HG03103 (cell line): ENCODE measurements at regions not wholly inside any gene's neighbourhood (a gene's known extent, or its start where the extent isn't known, plus 50 kb on each side); places are given as distances from the start of the nearest gene placed in this dataset.

Source experiments
- ATAC-seq: cut with Tn5 transposase; IDR thresholded peaks from one replicate; pipeline ENCODE4 v1.9.1; 2021; ENCODE audit warnings: low read depth; ENCODE audit not compliant: unreplicated experiment

DNA sequence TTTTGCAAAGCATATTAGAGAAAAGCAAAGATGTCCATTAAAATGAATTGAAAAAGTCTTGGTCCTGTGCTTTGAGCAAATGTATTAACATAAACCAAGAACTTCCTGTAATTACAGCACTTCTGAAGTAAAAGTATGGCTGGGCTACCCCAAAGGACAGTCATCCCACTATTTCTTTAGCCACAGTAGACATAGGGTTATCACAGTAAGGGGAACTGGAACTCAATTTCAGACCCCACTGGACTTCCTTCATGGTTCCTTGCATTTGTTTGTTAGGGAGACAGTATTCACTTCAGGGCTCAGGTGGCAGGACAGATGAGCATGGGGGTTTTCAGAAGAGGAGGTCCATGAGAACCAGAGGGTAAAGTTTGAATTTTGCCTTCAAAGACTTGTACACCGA, 203.1 kb upstream of the PDE1C start:
- ATAC-seq = no peak

DNA sequence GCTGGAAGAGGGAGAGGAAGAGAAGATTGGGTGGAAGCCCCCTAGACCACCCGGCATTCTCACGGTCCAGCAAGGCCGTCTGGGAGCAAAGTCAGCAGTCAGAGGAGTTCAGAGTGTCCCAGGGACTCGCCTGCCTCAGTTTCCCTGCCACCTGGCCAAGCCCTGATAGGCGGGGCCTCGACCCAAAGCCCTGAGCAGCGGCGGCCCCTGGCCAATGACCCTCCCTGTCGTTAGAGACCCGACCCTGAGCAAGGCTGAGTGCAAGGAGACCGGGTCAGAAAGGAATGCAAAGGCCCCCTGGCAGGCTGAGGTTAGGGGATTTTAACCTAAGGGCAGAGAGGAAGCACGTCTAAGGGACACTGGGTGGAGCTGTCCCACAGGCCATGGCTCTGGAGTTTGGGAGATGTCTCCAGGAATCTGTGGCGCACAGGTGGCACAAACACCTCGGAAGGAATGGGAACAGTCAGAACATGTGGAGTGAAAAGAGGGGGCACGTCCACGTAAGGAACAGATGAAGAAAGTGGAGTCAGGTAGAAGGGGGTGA, 196.8 kb upstream of the PDE1C start:
- ATAC-seq = no peak

DNA sequence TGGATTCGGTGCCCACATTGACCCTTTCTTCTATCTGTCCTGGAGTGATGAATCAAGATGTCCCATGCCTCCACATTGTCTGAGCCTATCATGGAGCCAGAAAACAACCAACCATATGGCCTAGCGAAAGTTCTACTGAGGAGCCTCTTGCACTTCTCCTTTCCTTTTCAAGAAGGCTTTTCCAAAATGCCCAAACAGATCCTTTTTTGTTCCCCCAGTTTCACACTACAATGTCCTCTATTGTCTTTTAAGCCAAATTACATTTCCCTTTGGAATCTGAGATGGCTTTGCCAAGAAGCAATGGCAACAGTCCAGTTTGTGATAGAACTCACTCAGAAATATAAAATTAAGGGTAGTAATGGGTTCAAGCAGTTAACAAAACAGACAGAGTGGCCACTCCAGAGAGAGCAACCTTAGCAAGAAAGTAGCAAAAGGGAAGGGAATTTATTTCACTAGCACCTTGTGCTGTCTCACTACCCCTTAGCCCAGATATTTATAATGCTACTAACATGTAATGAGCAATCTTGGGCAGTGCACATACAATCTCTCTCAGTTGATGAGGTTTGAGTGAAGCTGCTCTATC, 194.6 kb upstream of the PDE1C start:
- ATAC-seq = no peak

DNA sequence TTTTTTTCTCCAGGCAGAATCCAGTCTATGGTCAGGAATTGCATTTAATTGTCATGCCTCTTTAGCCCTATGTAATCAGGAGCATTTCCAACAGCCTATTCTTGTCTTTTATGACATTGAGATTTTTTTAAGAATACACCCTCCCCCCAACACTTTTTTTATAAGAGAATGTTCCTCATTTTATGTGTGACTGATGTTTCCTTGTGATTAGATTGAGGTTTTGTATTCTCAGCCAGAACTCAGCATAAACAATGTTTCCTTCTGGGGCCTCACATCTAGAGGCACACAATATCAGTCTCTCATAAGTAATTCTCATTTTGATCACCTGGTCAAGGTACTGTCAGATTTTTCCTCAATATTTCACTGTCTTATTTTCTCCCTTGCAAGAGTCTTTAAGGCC, 193.4 kb upstream of the PDE1C start:
- ATAC-seq = no peak

DNA sequence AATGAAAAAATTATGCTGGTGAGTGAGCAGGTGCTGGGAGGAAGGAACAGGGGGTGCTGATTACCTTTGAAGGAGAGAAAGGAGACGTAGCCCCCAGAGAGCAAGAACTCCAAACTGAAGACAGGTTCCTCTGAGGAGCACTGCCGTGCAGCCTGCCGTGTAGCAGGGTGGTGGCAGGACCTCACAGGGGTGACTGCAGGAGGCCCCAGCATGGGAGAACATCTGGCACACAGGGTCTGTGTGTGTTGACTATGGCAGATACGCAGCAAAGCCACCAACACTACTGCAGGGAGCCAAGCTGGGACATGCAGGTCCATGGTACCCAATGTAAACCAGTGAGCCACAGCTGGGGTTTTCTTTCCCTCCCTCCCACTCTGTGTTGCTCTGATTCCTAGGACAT, 192.1 kb upstream of the PDE1C start:
- ATAC-seq = no peak

DNA sequence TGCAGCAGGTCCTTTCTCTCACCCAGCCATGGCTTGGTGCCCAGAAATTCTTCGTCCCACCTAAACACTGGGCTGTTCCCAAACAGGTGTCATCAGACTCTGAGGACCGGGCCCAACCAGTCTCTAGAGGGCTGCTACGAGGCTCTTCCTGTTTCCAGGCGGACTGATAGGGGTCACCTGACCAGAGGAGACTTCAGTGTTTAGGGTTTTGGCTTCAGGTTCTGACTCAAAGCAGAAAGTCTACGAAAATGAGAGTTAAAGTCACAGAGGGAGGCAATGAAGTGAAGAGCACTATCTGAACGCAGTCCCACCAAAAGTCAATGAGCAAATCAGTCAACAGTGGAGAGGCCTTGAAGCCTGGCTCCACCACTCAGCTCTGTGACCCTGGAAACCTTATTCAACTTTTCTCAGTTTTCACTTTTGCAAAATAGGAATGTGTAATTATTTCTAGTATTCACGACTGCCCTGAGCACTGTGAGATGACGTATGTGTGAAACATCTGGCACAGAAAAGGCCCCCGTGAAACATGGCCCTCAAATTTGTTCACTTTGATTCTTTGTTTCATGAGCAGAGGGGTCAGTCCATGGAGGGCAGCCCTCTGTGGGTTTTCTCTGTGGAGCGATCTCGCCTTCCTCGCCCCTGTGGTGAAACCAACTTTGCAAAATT, 189.9 kb upstream of the PDE1C start:
- peak; percentile 91 for ATAC-seq

DNA sequence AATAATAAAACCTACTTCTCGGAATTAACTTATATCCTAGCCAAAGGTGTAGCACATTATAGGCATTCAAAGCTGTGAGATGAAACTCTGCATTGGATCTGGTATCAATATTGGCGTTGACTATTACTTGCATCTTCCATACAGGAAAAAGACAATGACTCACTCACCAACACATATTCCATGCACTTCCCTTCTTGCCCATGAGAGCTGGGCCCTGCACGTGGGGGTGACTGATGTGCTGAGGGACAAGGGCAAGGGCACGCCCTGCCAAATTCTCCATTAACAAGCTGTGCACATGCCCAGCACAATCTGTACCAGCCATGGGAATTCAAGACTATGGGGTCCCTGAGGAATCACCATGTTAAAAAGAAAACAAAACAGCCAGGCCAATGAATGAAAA, 188.1 kb upstream of the PDE1C start:
- no peak for ATAC-seq

DNA sequence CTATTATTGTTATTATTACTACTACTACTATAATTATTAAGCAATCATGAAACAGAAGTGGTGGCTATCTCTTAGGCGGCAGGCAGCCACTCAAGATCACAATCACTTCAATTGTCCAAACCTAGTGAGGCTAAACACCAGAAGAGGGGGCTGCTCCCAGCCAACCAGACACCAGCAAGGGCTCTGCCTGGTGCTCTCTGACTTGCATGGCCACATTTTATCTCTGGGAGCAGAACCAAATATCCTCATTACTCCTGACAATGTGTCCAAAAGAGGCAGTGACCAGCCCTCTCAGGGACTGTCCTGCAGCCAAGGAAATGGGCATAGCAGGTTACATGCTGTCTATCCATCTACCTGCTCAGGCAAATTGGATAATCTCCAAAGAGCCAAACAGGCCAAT, 187.4 kb upstream of the PDE1C start:
- ATAC-seq = no peak

DNA sequence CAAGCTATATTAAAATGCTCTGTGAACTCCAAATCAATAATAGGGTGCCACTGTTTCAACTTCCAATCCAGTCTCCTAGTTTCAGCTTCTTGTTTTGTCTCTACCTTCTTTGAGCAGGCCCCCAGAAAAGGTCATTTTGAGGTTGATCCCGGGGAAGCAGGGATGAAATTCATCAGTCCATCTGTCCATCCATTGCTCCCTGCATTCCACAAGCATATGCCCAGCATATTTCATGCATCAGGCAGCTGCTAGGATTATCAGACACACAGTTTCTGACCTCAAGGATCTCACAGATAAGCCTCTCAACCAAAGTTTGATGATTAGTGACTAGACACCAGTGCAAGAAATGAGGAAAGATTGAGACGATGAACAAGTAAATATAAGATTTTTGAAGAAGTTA, 186.6 kb upstream of the PDE1C start:
- no peak for ATAC-seq

DNA sequence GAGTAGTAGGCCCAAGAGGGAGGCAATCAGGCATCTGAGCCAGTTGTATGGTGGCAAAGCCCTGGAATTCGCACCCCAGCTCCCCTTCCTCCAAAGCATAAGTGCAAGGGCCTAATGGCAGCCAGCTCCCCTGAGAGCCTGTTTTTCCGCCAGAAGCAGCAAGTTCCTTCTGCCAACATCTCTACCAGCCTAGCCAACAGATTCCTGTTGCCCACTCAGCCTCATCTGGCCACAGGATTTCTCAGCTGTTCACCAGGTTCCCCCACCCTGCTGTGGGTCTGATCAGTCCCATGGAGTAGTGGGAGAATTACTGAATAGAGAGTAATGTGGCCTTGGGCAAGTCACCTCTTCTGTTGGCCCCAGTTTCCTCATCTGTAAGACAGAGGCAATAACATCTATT, 186.2 kb upstream of the PDE1C start:
- no peak for ATAC-seq

DNA sequence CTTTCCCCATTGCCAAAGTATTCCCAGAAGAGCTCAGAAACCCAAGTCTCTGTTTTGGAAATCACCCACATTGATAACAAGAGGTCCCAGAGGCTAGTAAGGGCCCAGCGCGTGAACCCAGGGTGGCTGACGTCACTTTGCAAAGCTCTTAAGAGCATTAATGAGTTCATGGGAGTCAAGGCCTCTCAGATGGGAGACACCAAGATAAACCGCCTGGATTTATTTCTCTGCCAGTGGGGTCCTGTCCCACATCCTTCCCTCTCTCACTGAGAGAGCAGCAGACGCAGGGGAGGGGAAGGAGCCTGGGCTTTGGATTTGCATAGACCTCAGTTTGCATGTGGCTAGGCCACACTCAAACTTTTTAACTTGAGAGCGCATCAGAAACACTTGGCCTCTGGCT, 184.8 kb upstream of the PDE1C start:
- no peak for ATAC-seq

DNA sequence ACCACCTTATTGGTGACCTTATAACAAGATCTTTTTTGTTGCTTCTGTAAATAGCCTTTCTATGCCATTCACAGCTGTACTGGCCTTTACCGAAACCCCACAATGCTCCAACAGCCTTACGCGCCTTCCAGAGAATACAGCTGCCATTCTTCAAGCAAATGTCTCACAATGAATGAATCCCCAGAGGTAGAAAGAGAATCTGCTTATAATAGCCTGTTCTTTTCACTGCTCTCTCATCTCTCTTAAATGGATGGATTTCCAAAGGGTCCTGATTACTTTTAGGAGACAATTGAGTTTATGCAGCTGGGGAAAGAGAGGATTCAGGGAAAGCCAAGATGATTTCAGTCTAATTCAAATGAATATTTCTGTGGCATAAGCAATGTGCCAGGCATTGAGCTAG, 183.1 kb upstream of the PDE1C start:
- no peak for ATAC-seq

DNA sequence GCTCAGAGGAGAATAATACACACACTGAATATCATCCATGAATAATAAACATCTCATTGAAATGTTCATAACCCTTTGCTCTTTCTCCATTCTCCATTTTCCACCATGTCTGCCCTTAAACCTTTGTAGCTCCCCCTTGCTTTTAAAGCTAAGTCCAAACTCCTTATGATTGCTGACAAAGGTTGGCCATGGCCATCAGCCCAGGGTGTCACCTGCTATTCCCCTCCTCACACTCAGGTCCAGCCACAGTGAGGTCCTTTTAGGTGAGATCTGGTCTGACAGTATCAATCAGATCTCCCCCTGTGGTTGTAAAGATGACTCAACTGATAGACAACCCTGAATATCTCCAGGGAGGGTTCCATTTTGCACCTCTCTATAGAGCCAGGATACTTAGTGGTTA, 181.5 kb upstream of the PDE1C start:
- ATAC-seq = no peak

DNA sequence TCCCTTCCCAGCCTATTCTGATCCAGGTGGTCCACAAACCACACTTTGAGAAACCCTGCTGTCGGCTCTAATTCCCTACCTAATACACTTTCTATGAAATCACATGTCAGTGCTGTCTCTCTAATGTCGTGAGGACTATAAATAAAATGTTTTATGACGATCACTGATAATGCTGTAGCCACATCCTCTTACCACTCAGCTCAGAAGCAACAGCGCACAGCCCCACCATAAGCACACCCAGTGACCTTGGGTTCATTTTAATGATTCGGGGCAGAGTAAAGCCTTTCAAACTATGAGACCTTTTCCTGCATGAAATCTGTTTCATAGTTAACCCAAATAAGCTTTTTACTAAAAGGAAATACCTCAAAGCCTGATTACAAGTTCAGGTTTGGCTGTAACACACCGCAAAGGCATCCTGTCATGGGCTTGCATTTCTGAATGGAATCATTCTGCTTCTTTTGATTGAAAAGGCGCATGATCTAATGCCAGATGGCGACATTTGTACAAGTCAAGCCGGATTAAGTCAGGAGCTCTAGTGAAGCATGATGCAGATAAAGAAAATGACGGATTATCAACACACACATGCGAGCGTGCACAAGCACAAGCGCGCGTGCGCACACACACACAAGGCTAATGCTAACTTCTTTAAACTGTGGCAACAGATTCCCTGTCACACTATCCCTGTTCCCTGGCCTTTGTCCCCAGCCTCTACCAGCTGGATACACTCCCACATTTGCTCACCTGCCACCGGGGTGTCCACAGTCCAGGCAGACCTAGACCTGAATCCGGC, 180.5 kb upstream of the PDE1C start:
- no peak for ATAC-seq

DNA sequence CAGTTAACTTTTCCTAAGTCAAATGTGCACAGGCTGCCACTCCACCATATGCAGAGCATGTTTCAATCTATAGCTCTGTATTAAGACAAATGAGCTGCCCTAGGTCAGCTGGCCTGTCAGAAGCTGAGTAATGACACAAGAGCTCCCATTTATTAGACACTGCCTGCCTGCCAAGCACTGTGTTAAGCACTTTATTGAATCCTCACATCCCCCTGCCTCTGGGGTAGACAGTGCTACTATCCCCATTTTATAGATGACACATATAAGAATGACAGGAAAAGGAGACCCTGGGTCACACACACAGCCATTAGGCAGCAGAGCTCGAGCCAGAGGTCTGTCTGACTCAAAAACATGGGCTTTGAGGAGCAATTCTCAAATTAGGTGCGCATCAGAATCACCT, 179.8 kb upstream of the PDE1C start:
- ATAC-seq = no peak

DNA sequence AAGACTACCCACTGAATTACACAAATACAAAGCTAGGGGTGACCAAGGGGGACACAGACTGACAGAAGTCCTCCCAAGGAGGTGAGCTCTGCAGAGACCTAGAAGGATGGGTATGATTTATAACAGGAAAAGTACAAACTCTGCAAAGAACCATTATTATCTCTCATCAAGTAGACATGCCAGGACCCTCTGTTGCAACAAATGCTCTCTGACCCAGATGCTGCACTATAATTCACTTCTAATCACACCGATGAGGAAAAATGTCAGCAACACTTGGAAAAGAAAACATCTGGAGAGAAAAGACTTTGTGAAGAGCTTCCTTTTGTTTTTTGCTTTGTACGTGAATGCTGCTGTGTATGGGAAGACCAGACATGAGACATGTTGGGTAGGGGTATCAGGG, 178.3 kb upstream of the PDE1C start:
- no peak for ATAC-seq

DNA sequence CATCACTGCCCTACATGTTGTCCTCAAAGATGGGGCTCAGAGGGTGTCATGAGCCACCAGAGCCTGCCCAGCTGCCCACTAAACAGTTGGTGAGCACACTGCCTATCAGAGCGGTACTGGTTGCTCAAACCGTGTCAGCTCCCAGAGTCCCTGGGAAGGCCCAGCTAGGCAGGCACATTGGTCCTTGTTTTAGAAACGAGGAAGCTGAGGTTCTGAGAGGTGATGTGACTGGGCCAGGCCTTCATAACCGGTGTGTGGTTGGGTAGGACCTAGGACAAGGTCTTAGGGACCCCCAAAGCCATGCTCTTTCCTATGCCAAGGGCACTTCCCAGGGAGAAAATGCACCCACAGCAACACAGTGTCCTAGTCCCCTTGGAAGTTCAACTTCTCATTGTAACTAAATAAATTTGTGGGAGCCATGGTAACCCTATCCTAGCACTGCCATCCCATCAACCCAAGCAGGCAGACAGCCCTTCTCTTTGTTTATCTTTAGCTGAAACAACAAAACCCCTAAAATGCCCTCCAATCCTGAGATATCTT, 174.7 kb upstream of the PDE1C start:
- no peak for ATAC-seq

DNA sequence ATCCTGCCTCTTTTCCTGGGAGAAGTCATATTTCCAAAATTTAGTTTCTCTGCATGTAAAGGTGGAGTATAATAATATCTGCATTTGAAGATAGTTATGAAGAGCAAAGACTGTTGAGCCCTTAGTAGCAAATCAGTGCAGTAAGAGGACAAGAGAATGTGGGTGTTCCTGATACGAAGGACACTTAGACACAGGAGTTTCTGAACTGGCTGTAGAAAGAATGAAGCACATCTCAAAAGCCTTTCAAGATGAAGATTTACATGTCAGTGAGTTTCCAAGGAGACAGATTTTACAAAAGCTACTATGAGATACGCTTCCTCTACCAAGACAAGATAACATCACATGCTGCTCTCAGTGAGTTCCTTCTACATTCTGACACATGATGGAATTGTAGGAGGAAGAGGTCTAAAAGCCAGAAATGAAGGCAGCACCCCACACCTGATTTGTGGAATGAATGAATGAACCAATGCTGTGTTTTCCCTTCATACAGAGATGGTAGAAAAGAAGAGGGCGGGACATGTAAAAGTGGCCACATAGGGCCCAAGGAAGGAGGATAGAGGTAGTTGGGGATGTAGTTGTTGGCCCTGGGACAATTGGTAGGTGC, 173.6 kb upstream of the PDE1C start:
- ATAC-seq = no peak

DNA sequence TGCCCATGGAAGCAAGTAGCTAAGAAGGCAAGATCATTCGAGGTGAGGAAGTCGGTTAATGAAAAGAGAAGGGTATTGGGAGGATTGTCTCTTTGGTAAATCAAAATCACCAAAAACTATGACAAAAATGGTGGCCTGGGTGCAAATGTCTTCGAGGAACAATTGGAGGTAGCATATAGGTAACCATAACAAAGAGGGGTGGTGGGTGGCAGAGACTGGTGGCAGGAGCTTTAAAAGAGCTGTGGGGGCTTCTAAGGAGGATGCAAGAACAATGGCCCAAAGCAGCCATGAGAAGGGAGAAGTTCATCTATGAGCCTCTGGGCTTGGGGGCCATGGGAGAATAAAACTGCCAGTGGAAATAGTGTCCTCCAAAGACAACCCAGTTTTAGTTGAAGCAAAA, 172.2 kb upstream of the PDE1C start:
- no peak for ATAC-seq

DNA sequence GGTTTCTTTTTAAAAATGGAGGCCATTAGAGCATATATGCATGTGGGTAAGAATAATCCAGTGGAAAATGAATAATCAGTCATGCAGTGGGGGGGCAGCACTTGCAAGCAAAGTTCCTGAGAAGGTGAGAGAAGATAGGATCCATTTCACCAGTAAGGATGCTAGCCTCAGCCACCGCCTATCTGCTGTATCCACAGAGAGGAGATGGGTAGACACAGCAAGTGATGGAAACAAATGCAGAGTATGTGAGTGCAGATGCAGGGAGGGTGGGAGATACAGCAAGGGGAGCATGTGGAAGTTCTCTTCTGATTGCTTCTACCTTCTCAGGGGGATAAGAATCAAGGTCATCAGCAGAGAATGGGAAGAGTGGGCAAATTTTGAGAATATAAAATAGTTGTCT, 171.4 kb upstream of the PDE1C start:
- ATAC-seq = no peak

DNA sequence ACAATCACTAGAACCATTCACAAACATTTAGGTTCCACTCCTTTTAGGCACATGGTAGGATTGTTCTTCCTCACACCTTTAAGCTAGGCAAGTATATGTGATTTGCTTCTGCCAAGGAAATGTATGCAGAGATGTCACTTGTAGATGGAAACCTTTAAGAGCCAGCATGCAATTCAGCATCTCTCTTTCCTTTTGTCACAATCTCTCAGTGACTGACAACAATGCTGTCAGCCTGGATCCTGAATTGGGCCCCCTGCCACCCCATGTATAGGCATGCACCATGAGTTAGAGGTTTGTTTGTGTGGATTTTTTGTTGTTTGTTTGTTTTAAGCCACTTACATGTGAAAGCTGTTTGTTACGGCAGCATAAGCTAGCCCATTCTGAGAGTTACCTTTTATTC, 169.6 kb upstream of the PDE1C start:
- ATAC-seq = no peak
